GM19468 (cell line): ENCODE measurements at regions not wholly inside any gene's neighbourhood (a gene's known extent, or its start where the extent isn't known, plus 50 kb on each side); places are given as distances from the start of the nearest gene placed in this dataset.

Experiments used
- ATAC-seq: cut with Tn5 transposase; IDR thresholded peaks from one replicate; pipeline ENCODE4 v1.9.1; 2021; ENCODE audit warnings: mild to moderate bottlenecking, moderate library complexity, moderate number of reproducible peaks; ENCODE audit not compliant: unreplicated experiment; ENCODE audit errors: extremely low read depth

DNA sequence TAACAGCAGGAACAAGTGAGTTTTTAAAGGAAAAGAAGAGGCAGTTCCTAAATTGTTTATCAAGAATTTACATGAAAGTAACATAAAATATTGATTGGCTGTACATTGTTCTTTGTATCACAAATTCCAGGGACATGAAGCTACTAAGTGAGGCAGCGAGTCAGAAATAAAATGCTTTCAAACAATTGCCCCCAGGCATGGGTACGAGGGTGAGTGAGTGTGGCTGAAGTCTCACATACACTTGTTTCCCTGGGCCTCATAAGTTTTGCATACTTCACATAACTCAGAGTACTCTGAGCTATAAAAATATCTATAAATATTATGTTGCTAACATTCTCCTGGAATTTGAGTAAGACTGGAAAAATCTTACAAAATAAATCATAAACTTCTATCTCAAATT is 511.6 kb upstream of the PRKX start:
- ATAC-seq, result no peak

- no peak for ATAC-seq
These were observed 493.5 kb upstream of the PRKX start for GRCh38 chrX:4206941-4207340.

GRCh38 chrX:4197971-4198370 is 484.5 kb upstream of the PRKX start:
- no peak for ATAC-seq

DNA sequence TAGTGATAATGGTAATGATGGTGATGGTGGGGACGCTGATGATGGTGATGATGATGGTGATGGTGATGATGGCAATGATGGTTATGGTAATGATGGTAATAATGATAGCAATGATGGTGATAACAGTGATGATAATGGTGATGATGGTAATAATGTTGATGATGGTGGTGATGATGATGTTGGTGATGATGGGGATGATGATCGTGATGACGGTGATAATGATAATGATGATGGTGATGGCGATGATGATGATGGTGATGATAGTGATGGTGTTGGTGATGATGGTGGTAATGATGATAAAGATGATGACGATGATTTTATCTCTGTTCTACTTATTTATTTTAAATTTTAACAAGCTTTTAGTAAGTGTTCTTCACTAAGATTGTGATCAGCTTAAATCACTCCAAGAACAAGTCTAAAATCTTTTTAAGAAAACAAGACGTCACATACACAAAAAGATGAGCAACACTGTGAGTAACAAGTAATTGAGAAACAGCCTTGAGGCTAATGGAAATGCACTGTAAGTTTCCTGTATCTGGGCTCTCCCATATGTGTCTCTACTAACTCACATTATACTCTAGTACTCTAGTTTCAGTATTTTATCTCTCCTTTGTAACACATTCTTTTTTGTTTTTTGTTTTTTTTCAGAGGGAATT is 480.2 kb upstream of the PRKX start:
- ATAC-seq, result no peak

GRCh38 chrX:4186331-4186730 is 472.9 kb upstream of the PRKX start:
- ATAC-seq, result no peak

GRCh38 chrX:4185086-4185485 is 471.6 kb upstream of the PRKX start:
- ATAC-seq, result no peak

- ATAC-seq, result no peak
These were observed 469.0 kb upstream of the PRKX start for GRCh38 chrX:4182408-4182806.

- no peak for ATAC-seq
These were observed 468.4 kb upstream of the PRKX start for GRCh38 chrX:4181782-4182407.

GRCh38 chrX:4179031-4179430 is 465.6 kb upstream of the PRKX start:
- ATAC-seq, result no peak

- no peak for ATAC-seq
These were observed 461.8 kb upstream of the PRKX start for GRCh38 chrX:4175221-4175620.

DNA sequence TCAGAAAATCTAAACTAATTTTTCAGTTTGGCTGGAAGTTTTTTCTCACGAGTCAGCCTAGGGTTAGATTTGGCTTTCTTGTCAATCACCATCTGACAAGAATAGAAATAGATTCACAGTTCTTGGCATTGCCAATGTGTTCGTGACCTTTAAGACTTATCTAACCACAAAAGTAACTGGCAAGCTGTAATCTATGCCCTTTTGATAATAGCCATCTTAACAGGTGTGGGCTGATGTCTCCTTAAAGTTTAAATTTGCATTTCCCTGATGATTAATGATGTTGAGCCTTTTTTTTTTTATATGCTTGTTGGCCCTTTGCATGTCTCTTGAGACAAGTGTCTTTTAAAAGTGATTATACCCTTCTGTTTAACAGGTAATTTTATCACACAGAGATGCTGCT is 460.3 kb upstream of the PRKX start:
- no peak for ATAC-seq

- no peak for ATAC-seq
These were observed 438.3 kb upstream of the PRKX start for GRCh38 chrX:4151798-4152197.

GRCh38 chrX:4150259-4150658 is 436.8 kb upstream of the PRKX start:
- ATAC-seq, result no peak

DNA sequence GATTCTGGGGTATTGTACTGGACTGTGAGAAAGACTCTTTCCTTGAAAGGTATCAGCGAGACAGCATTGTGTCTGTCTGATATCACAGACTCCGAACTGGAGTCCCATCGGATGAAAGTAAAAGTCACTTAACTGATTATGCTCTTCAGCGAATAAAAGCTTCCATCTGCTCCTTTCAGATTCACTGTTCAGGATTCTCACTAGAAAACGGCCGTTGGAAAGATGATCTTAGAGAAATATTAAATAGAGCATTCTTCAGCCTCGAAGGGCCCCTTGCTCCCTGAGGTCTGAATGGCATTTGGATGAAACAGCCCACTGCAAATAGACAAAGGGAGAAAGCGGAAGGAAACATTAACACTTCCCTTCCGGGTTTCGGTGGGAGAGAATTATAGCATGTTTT is 416.2 kb upstream of the PRKX start:
- no peak for ATAC-seq

- ATAC-seq, result no peak
These were observed 405.4 kb upstream of the PRKX start for GRCh38 chrX:4118666-4119530.

- ATAC-seq, result no peak
These were observed 397.5 kb upstream of the PRKX start for GRCh38 chrX:4110964-4111363.

DNA sequence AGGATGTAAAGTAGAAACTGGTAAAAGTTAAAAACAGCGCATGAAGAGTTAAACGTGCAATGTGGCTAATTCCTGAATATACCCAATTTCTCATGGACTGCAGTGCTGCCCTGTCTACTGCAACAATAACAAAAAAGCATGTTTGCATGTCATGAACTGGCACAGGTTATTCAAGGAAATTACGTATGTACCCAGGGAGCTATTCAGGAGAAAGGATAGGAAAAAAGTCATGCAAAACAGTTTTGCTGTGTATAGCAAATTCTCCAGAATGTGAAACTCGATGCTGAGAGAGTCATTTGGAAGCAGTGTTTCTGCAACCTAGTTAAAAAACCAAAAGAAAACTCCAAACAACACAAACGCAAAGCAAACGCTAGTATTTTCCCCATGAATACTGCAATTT is 381.5 kb upstream of the PRKX start:
- ATAC-seq, result no peak

DNA sequence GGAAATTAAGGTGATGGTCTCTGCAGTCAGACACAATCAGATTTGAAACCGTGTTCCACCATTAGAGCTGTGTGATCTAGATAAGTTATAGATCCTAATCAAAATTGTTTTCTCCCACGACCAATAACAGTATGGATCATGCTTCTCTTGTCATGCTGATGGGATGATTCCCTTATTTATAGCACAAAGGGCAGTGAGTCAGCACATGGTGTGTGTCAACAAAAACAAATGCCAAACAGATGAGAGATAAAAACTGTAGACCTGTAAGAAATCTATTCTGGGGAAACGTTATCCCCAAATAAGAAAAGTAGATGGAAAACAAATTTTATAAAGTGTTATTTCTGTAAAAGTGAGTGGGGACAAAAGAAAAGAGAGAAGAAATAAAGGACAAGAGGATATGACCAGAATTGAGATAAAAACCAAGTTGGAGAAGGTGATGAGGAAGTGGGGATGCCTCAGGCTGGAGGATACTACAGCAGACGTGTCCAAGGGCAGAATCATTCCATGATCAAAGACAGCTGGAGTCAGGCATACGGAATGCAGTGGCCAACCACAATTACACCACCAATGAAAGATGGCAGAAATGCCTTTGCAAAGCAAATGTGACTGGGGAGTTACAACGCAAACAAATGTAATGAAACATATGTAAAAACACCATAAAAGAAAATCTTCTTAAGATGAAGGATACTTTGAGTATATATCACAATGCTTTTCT is 377.8 kb upstream of the PRKX start:
- no peak for ATAC-seq

DNA sequence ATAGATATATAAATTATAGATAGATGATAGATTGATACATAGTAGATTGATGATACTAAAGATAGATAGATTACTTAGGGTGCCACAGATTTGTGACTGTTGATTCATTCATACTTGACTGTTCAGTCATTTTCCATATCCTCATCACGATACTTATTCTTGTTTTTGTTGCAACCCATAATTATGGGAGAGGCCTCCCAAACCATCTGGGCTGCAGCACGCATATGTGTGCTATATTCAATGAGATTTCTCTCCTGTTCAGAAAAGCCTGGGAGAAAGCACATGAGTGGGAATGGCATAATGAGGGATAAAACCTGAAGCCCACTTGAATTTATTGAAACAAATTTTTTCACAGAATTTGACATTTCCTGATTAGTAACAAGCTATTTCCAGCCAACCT is 346.4 kb upstream of the PRKX start:
- ATAC-seq, result no peak

GRCh38 chrX:4043951-4044350 is 330.5 kb upstream of the PRKX start:
- no peak for ATAC-seq

DNA sequence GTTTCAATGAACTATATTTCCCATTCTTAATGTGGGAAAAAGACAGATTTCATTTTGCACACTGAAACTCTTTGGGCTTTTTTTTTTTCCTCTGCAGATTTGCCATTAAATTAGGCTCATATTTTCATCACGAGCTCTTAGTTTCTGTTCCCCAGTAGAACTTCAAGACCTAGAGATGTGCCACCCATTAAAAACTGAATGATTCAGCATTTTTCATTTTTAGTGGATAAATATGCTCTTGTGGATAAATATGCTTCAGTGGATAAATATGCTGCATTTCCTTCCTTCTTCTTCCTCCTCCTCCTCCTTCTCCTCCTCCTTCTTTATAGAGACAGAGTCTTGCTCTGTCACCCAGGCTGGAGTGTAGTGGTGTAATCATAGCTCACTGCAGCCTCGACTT is 322.4 kb upstream of the PRKX start:
- ATAC-seq, result no peak
